Lower lobe of right lung (tissue), 2 donors: ENCODE measurements at regions not wholly inside any gene's neighbourhood (a gene's known extent, or its start where the extent isn't known, plus 50 kb on each side); places are given as distances from the start of the nearest gene placed in this dataset.

Experiments used
- ATAC-seq, 2 donors: fragments of 200-7000 bp; cut with Tn5 transposase; one replicate each; pipeline ENCODE4 v1.9.1; 2020 to 2022; ENCODE audit warnings: mild to moderate bottlenecking in 2 of 2, moderate library complexity in 2 of 2
- DNase-seq: peaks from one replicate; pipeline ENCODE4 v3.0.0-alpha.2; 2020
- H3K27ac ChIP-seq: fragments of 200-600 bp; one replicate; pipeline ENCODE4 v1.8.0; 2022
- H3K27me3 ChIP-seq: fragments of 200-600 bp; one replicate; pipeline ENCODE4 v1.8.0; 2022; ENCODE audit warnings: low read depth
- H3K36me3 ChIP-seq: fragments of 200-600 bp; one replicate; pipeline ENCODE4 v1.8.0; 2022; ENCODE audit warnings: mild to moderate bottlenecking
- H3K4me1 ChIP-seq: fragments of 200-600 bp; one replicate; pipeline ENCODE4 v1.8.0; 2022
- H3K4me3 ChIP-seq: fragments of 200-600 bp; one replicate; pipeline ENCODE4 v1.8.0; 2022; ENCODE audit warnings: mild to moderate bottlenecking
- H3K9me3 ChIP-seq: fragments of 200-600 bp; one replicate; pipeline ENCODE4 v1.8.0; 2022
- intact Hi-C: fragments of 100-400 bp; cut with DNase I; formaldehyde crosslinking; loops from one replicate; pipeline ENCODE4 v1.11.0; 2022
- TF ChIP-seq, protein P1 (sequence below): fragments of 200-600 bp; IDR thresholded peaks from one replicate; pipeline ENCODE4 v1.8.0; 2022; ENCODE audit warnings: antibody characterized with exemption, mild to moderate bottlenecking
- donor health status: DM: no; HTN: yes; CAD: no; lungs with severe emphysema.

DNA sequence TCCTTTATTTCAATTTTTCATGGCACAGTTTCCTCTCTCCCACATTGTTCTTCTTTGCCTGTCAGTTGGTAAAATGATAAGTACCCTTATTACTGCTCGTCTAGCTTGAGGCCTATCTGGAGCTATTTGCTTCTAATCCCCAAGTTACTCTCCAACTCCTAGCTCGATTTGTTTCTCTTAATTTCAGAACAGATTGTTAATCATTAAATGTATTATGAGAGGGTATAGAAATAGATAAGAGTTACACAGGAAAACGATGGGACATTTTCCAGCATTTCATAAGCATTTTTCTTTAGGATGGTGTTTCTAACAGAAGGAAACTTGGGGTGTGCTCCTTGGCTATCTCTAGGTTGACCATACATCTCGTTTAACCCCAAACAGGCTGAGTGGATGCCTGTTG, 540.5 kb upstream of the FZD8 start:
- Histone ChIP-seq H3K27me3 (no peaks in the 10 kb centered on the region), H3K36me3 (no peaks in the 10 kb centered on the region), H3K4me1 (peaks cover 13% of the 10 kb centered on the region), H3K9me3 (no peaks in the 10 kb centered on the region), H3K4me3 (no peak overlapping the region), H3K27ac (no peak overlapping the region)
- intact Hi-C loops, result no loop called here
- no peak for DNase-seq
- TF ChIP-seq, protein P1, sequence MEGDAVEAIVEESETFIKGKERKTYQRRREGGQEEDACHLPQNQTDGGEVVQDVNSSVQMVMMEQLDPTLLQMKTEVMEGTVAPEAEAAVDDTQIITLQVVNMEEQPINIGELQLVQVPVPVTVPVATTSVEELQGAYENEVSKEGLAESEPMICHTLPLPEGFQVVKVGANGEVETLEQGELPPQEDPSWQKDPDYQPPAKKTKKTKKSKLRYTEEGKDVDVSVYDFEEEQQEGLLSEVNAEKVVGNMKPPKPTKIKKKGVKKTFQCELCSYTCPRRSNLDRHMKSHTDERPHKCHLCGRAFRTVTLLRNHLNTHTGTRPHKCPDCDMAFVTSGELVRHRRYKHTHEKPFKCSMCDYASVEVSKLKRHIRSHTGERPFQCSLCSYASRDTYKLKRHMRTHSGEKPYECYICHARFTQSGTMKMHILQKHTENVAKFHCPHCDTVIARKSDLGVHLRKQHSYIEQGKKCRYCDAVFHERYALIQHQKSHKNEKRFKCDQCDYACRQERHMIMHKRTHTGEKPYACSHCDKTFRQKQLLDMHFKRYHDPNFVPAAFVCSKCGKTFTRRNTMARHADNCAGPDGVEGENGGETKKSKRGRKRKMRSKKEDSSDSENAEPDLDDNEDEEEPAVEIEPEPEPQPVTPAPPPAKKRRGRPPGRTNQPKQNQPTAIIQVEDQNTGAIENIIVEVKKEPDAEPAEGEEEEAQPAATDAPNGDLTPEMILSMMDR, result no peak
- ATAC-seq, result no peak

DNA sequence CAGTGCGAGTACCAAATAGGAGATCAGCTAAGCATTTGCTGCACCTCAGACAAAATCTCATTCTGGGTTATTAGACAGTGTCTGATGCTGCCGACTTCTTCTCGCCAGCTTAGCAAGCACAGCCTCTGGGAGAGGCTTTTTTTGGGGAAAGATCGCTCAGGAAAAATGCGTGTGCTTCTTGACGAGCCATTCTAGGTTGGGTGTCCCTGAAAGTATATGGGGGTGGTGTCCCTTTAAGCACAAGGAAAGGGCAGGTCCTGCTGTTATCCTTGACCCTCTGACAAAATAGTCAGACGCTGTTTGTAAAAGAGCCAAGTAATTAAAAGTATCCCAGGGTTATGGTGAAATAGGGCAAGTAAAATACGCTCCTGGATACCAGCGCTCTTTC, 540.1 kb upstream of the FZD8 start:
- intact Hi-C loops, result no loop called here
- ATAC-seq, result no peak
- no peak overlapping the region for H3K27ac ChIP-seq
- TF ChIP-seq, protein P1, result no peak
- no peak overlapping the region for H3K4me3 ChIP-seq
- no peaks in the 10 kb centered on the region for H3K9me3 ChIP-seq
- H3K36me3 ChIP-seq, result no peaks in the 10 kb centered on the region
- peaks cover 13% of the 10 kb centered on the region for H3K4me1 ChIP-seq
- H3K27me3 ChIP-seq, result no peaks in the 10 kb centered on the region
- DNase-seq, result no peak

DNA sequence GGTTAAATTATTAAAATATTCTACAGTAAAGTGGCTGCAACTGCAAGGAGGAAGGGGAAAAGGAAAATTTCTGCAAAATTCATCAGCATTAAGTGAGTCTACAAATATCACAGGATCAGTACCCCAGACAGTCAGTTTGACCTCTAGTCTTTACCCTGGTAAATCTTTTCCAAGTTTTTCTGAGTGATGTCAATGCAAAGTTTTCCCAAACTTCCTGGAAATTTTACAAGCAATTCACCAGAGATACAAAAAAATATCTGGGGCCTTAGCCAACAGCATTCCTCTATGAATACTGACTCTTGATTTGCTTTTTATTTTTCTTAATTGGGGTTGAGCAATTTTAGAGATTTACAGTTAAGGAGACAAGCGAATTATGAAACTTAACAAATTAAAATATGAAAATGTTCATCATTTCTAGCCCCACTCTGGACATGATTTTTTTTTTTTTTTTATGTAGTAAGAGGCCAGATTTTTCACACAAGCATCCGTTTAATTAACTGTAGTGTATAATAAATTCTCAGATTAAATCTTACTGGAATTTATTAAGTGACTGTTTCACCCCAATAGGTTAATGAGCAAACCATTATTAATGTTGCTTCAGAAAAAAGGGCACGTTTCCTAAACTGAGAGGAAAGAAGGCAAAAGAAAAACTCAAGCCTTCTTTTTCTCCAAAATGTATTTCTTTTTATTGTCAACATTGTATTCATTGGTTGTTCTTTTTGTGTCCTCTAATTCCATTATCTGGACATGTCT, 539.5 kb upstream of the FZD8 start:
- no peak for DNase-seq
- no peaks in the 10 kb centered on the region for H3K9me3 ChIP-seq
- ATAC-seq, result no peak
- H3K27ac ChIP-seq, result no peak overlapping the region
- TF ChIP-seq, protein P1, result no peak
- H3K4me1 ChIP-seq, result peaks cover 13% of the 10 kb centered on the region
- no peak overlapping the region for H3K4me3 ChIP-seq
- no peaks in the 10 kb centered on the region for H3K27me3 ChIP-seq
- H3K36me3 ChIP-seq, result no peaks in the 10 kb centered on the region
- intact Hi-C loops, result no loop called here

DNA sequence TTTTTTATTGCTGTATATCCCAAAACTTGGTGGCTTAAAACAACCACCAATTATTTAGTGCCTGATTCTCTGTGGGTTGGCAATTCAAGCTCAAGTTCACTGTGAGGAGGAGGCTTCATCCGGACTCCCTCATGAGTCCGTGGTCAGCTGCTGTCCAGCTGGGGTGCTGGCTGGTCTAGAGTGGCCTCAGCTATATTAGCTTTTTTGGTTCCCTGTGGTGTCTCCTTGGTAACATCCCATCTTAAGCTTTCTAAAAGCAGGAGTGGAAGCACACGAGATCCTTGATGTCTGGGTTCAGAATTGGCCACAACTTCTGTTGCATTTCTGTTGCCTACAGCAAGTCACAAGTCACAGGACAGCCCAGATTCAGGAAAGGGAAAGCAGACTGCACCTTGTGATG, 536.5 kb upstream of the FZD8 start:
- intact Hi-C loops, result no loop called here
- H3K4me1 ChIP-seq, result peaks cover 12% of the 10 kb centered on the region
- TF ChIP-seq, protein P1, result no peak
- ATAC-seq, result no peak
- no peaks in the 10 kb centered on the region for H3K36me3 ChIP-seq
- H3K4me3 ChIP-seq, result no peak overlapping the region
- DNase-seq, result no peak
- no peaks in the 10 kb centered on the region for H3K9me3 ChIP-seq
- H3K27me3 ChIP-seq, result no peaks in the 10 kb centered on the region
- H3K27ac ChIP-seq, result no peak overlapping the region

DNA sequence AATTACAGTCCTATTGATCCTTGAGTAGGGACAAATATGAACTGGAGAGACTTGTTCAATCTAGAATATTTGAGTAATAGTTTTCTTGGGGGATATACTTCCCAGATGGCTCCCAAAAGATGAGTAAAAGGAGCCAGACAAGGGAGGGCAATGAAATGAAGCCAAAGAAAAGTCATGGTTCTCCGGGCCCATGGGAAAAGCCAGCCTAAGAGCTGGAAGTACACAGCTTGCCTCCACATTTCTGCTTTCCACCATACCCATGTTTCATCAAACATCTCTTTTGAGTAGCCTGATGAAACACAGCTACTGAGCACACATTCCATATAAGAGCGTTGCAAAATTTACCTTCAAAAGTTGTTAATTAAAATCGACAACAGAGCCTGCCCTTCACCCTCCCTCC, 535.0 kb upstream of the FZD8 start:
- ATAC-seq (no peak), DNase-seq (no peak)
- H3K9me3 ChIP-seq, result no peaks in the 10 kb centered on the region
- H3K4me3 ChIP-seq, result no peak overlapping the region
- H3K27ac ChIP-seq, result no peak overlapping the region
- H3K36me3 ChIP-seq, result no peaks in the 10 kb centered on the region
- H3K27me3 ChIP-seq, result no peaks in the 10 kb centered on the region
- TF ChIP-seq, protein P1, result no peak
- H3K4me1 ChIP-seq, result peaks cover 14% of the 10 kb centered on the region
- intact Hi-C loops, result no loop called here
